ENCODE measurements at regions not wholly inside any gene's neighbourhood (a gene's known extent, or its start where the extent isn't known, plus 50 kb on each side); places are given as distances from the start of the nearest gene placed in this dataset.

- no peak for DNase-seq (ENCODE audit: low read depth in 2 of 2)
- TF ChIP-seq, protein P1, sequence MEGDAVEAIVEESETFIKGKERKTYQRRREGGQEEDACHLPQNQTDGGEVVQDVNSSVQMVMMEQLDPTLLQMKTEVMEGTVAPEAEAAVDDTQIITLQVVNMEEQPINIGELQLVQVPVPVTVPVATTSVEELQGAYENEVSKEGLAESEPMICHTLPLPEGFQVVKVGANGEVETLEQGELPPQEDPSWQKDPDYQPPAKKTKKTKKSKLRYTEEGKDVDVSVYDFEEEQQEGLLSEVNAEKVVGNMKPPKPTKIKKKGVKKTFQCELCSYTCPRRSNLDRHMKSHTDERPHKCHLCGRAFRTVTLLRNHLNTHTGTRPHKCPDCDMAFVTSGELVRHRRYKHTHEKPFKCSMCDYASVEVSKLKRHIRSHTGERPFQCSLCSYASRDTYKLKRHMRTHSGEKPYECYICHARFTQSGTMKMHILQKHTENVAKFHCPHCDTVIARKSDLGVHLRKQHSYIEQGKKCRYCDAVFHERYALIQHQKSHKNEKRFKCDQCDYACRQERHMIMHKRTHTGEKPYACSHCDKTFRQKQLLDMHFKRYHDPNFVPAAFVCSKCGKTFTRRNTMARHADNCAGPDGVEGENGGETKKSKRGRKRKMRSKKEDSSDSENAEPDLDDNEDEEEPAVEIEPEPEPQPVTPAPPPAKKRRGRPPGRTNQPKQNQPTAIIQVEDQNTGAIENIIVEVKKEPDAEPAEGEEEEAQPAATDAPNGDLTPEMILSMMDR (conservative IDR thresholded peaks at IDR 0.05 in 1 of 2, IDR thresholded peaks at IDR 0.05 in 1 of 2; ENCODE audit: low read depth in 1 of 2, low read length in 2 of 2): no peak
- no peak for TF ChIP-seq EZH2 (IDR thresholded peaks at IDR 0.05; ENCODE audit: low read length, missing control alignments)
- H3K4me3 ChIP-seq (replicated peaks in 1 of 4; ENCODE audit: control extremely low read depth in 1 of 4, insufficient read depth in 1 of 4, low read depth in 3 of 4, low read length in 4 of 4): no peak overlapping the region
- H3K9ac ChIP-seq (ENCODE audit: insufficient read depth, low read length): no peak overlapping the region
- H3K9me3 ChIP-seq (ENCODE audit: control insufficient read depth, insufficient read depth, low read depth, low read length): no peaks in the 10 kb centered on the region
- no peak overlapping the region for H3K27ac ChIP-seq (ENCODE audit: insufficient read depth, low read length)
- H3K4me2 ChIP-seq (ENCODE audit: extremely low read depth, insufficient read depth, low read length): no peak overlapping the region
- no peaks in the 10 kb centered on the region for H3K36me3 ChIP-seq (ENCODE audit: control insufficient read depth, insufficient read depth, low read length)
- H4K20me1 ChIP-seq (ENCODE audit: control insufficient read depth, extremely low read depth, insufficient read depth, low read length): no peaks in the 10 kb centered on the region
- H2AFZ ChIP-seq (ENCODE audit: low read length): no peak overlapping the region
- no peaks in the 10 kb centered on the region for H3K4me1 ChIP-seq (ENCODE audit: control insufficient read depth, extremely low read depth, insufficient read depth, low read length)
- no peaks in the 10 kb centered on the region for H3K79me2 ChIP-seq (ENCODE audit: control insufficient read depth, insufficient read depth, low read length)
- H3K27me3 ChIP-seq (ENCODE audit: control insufficient read depth, insufficient read depth, low read length): no peaks in the 10 kb centered on the region
Observed at GRCh38 chr4:81625422-81626417, 154.0 kb upstream of the RASGEF1B start.

DNA sequence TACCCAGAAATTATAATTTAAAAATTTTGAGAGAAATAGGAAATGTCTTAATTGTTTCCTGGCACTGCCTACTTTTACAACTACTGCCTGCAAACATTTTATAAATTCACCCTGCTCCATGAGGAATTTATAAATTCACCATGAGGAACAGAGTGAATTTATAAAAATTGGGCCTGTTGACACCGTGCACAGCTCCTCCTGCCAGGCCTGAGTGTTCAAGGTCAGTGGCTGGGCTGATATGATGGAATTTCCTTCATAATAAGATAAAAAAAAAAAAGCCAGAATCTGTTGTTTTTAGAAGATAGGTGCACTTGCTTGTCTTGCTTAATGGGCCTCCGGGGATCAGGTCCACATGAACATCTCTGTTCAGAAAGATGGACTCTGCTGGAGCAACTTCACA, 151.7 kb upstream of the RASGEF1B start:
- no peak overlapping the region for H3K27ac ChIP-seq (ENCODE audit: insufficient read depth, low read length)
- no peak overlapping the region for H3K4me3 ChIP-seq (replicated peaks in 1 of 4; ENCODE audit: control extremely low read depth in 1 of 4, insufficient read depth in 1 of 4, low read depth in 3 of 4, low read length in 4 of 4)
- no peaks in the 10 kb centered on the region for H3K9me3 ChIP-seq (ENCODE audit: control insufficient read depth, insufficient read depth, low read depth, low read length)
- H3K27me3 ChIP-seq (ENCODE audit: control insufficient read depth, insufficient read depth, low read length): no peaks in the 10 kb centered on the region
- H3K4me1 ChIP-seq (ENCODE audit: control insufficient read depth, extremely low read depth, insufficient read depth, low read length): no peaks in the 10 kb centered on the region
- DNase-seq (ENCODE audit: low read depth in 2 of 2): no peak
- no peaks in the 10 kb centered on the region for H3K36me3 ChIP-seq (ENCODE audit: control insufficient read depth, insufficient read depth, low read length)
- H4K20me1 ChIP-seq (ENCODE audit: control insufficient read depth, extremely low read depth, insufficient read depth, low read length): no peaks in the 10 kb centered on the region
- no peak overlapping the region for H3K9ac ChIP-seq (ENCODE audit: insufficient read depth, low read length)
- H3K79me2 ChIP-seq (ENCODE audit: control insufficient read depth, insufficient read depth, low read length): no peaks in the 10 kb centered on the region
- H2AFZ ChIP-seq (ENCODE audit: low read length): no peak overlapping the region
- TF ChIP-seq, protein P1 (conservative IDR thresholded peaks at IDR 0.05 in 1 of 2, IDR thresholded peaks at IDR 0.05 in 1 of 2; ENCODE audit: low read depth in 1 of 2, low read length in 2 of 2): no peak
- TF ChIP-seq EZH2 (IDR thresholded peaks at IDR 0.05; ENCODE audit: low read length, missing control alignments): no peak
- no peak overlapping the region for H3K4me2 ChIP-seq (ENCODE audit: extremely low read depth, insufficient read depth, low read length)

- no peak for DNase-seq (ENCODE audit: low read depth in 2 of 2)
- Histone ChIP-seq H3K9ac (ENCODE audit: insufficient read depth, low read length) (no peak overlapping the region), H2AFZ (ENCODE audit: low read length) (no peak overlapping the region), H3K79me2 (ENCODE audit: control insufficient read depth, insufficient read depth, low read length) (no peaks in the 10 kb centered on the region), H3K4me3 (replicated peaks in 1 of 4; ENCODE audit: control extremely low read depth in 1 of 4, insufficient read depth in 1 of 4, low read depth in 3 of 4, low read length in 4 of 4) (no peak overlapping the region), H3K27me3 (ENCODE audit: control insufficient read depth, insufficient read depth, low read length) (no peaks in the 10 kb centered on the region), H3K9me3 (ENCODE audit: control insufficient read depth, insufficient read depth, low read depth, low read length) (no peaks in the 10 kb centered on the region), H3K36me3 (ENCODE audit: control insufficient read depth, insufficient read depth, low read length) (no peaks in the 10 kb centered on the region), H3K4me2 (ENCODE audit: extremely low read depth, insufficient read depth, low read length) (no peak overlapping the region), H3K27ac (ENCODE audit: insufficient read depth, low read length) (no peak overlapping the region), H3K4me1 (ENCODE audit: control insufficient read depth, extremely low read depth, insufficient read depth, low read length) (no peaks in the 10 kb centered on the region), H4K20me1 (ENCODE audit: control insufficient read depth, extremely low read depth, insufficient read depth, low read length) (no peaks in the 10 kb centered on the region)
- TF ChIP-seq, protein P1 (conservative IDR thresholded peaks at IDR 0.05 in 1 of 2, IDR thresholded peaks at IDR 0.05 in 1 of 2; ENCODE audit: low read depth in 1 of 2, low read length in 2 of 2): no peak
- TF ChIP-seq EZH2 (IDR thresholded peaks at IDR 0.05; ENCODE audit: low read length, missing control alignments): no peak
Observed at GRCh38 chr4:81622474-81623184, 150.9 kb upstream of the RASGEF1B start.
